Right cardiac atrium (tissue), 5 donors: ENCODE measurements at regions not wholly inside any gene's neighbourhood (a gene's known extent, or its start where the extent isn't known, plus 50 kb on each side); places are given as distances from the start of the nearest gene placed in this dataset.

ENCODE experiments used
- ATAC-seq, 2 donors: fragments of 200-7000 bp; cut with Tn5 transposase; one replicate each; pipeline versions ENCODE4 v1.8.0 to v1.9.1; 2020; ENCODE audit warnings: moderate library complexity in 2 of 2, mild to moderate bottlenecking in 1 of 2
- DNase-seq, 3 donors: peaks; one replicate each; pipeline ENCODE4 v3.0.0-alpha.2; 2020
- H3K27ac ChIP-seq: one replicate; pipeline ENCODE4 v1.5.1; 2013; ENCODE audit warnings: mild to moderate bottlenecking, low read length, control low read depth, moderate library complexity
- H3K27me3 ChIP-seq: one replicate; pipeline ENCODE4 v1.6.1; 2013; ENCODE audit not compliant: control insufficient read depth, insufficient read depth
- H3K4me1 ChIP-seq: one replicate; pipeline ENCODE4 v1.6.1; 2013; ENCODE audit warnings: low read length; ENCODE audit not compliant: control insufficient read depth, insufficient read depth
- H3K4me3 ChIP-seq: one replicate; pipeline ENCODE4 v1.5.1; 2013; ENCODE audit warnings: low read length, control low read depth
- H3K9me3 ChIP-seq: one replicate; pipeline ENCODE4 v1.6.1; 2013; ENCODE audit warnings: low read length; ENCODE audit not compliant: control insufficient read depth
- WGBS: extraction: QIAGEN DNeasy Blood & Tissue Kit; methylation state at CpG from one replicate; pipeline ENCODE4 v1.1.7; 2013; 5-methylcytosine and 5-hydroxymethylcytosine counted together
- intact Hi-C, 4 donors: fragments of 100-400 bp; cut with DNase I; formaldehyde crosslinking; loops; one replicate each; pipeline versions ENCODE4 v1.11.0 to v1.14.0; 2022 to 2023
- donor health status: healthy with polysubstance abuse.
- donor health status: DM: no; HTN: yes; CAD: no.
- donor health status: DM: no; HTN: no; CAD: no.
- donor health status: DM: no; HTN: yes; CAD: no; lungs with severe emphysema.
- donor health status: DM: yes; HTN: yes; CAD: no.

GRCh38 chrX:39645178-39645895 lies 452.4 kb downstream of the BCOR start:
- intact Hi-C loops = no loop called here
- Histone ChIP-seq H3K4me1 (peaks cover 1% of the 10 kb centered on the region), H3K9me3 (no peaks in the 10 kb centered on the region), H3K4me3 (no peak overlapping the region), H3K27ac (peak overlapping the region; percentile 83), H3K27me3 (no peaks in the 10 kb centered on the region)
- ATAC-seq (peak; percentile 67 to 68), DNase-seq (peak; percentile 80 to 94 (median 87))
- 41% methylated on average over 21 of the region's 21 CpGs for WGBS

GRCh38 chrX:39648548-39649254 lies 449.1 kb downstream of the BCOR start:
- WGBS = 70% methylated on average over 6 of the region's 6 CpGs
- ATAC-seq (no peak), DNase-seq (no peak)

GRCh38 chrX:39650768-39651347 lies 446.9 kb downstream of the BCOR start:
- H3K4me1 ChIP-seq = no peaks in the 10 kb centered on the region
- no peak overlapping the region for H3K27ac ChIP-seq
- DNase-seq (no peak), ATAC-seq (no peak)
- no peaks in the 10 kb centered on the region for H3K9me3 ChIP-seq
- no peak overlapping the region for H3K4me3 ChIP-seq
- WGBS = 75% methylated on average over 12 of the region's 12 CpGs
- intact Hi-C loops = no loop called here
- no peaks in the 10 kb centered on the region for H3K27me3 ChIP-seq

More at GRCh38 chrX:39648548-39649254, 449.1 kb downstream of the BCOR start:
- intact Hi-C loops = no loop called here
- no peaks in the 10 kb centered on the region for H3K4me1 ChIP-seq
- H3K9me3 ChIP-seq = no peaks in the 10 kb centered on the region
- no peak overlapping the region for H3K4me3 ChIP-seq
- no peaks in the 10 kb centered on the region for H3K27me3 ChIP-seq
- H3K27ac ChIP-seq = no peak overlapping the region

- Histone ChIP-seq H3K27me3 (no peaks in the 10 kb centered on the region), H3K27ac (no peak overlapping the region), H3K9me3 (no peaks in the 10 kb centered on the region), H3K4me1 (no peaks in the 10 kb centered on the region), H3K4me3 (no peak overlapping the region)
- intact Hi-C loops = no loop called here
- DNase-seq = peak in 1 of 3 donors; percentile 56
- peak; percentile 36 to 37 for ATAC-seq
- WGBS = 67% methylated on average over 5 of the region's 5 CpGs
Observed at GRCh38 chrX:39652336-39652735, 445.4 kb downstream of the BCOR start.

- intact Hi-C loops = no loop called here
Observed at GRCh38 chrX:39653691-39654090, 444.1 kb downstream of the BCOR start.

GRCh38 chrX:39654183-39654925 lies 443.4 kb downstream of the BCOR start:
- intact Hi-C loops = no loop called here
- Histone ChIP-seq H3K9me3 (no peaks in the 10 kb centered on the region), H3K27ac (no peak overlapping the region), H3K4me1 (no peaks in the 10 kb centered on the region), H3K27me3 (no peaks in the 10 kb centered on the region), H3K4me3 (no peak overlapping the region)
- 82% methylated on average over 16 of the region's 16 CpGs for WGBS
- no peak for ATAC-seq
- no peak for DNase-seq

More at GRCh38 chrX:39653691-39654090, 444.1 kb downstream of the BCOR start:
- 53% methylated on average over 10 of the region's 10 CpGs for whole genome bisulfite sequencing
- Histone ChIP-seq H3K27ac (no peak overlapping the region), H3K9me3 (no peaks in the 10 kb centered on the region), H3K4me3 (no peak overlapping the region), H3K4me1 (no peaks in the 10 kb centered on the region), H3K27me3 (no peaks in the 10 kb centered on the region)
- DNase-seq (no peak), ATAC-seq (no peak)

- Histone ChIP-seq H3K4me3 (no peak overlapping the region), H3K9me3 (no peaks in the 10 kb centered on the region), H3K27me3 (no peaks in the 10 kb centered on the region), H3K4me1 (no peaks in the 10 kb centered on the region), H3K27ac (no peak overlapping the region)
- DNase-seq (no peak), ATAC-seq (no peak)
- intact Hi-C loops = no loop called here
- 89% methylated on average over 3 of the region's 3 CpGs for WGBS
Observed at GRCh38 chrX:39654952-39655351, 442.8 kb downstream of the BCOR start.

GRCh38 chrX:39661116-39661907 lies 436.4 kb downstream of the BCOR start:
- no peaks in the 10 kb centered on the region for H3K4me1 ChIP-seq
- ATAC-seq (no peak), DNase-seq (no peak)
- intact Hi-C loops = no loop called here
- no peaks in the 10 kb centered on the region for H3K27me3 ChIP-seq
- no peak overlapping the region for H3K4me3 ChIP-seq
- WGBS = 72% methylated on average over 6 of the region's 6 CpGs
- no peaks in the 10 kb centered on the region for H3K9me3 ChIP-seq
- no peak overlapping the region for H3K27ac ChIP-seq

- ATAC-seq (no peak), DNase-seq (no peak)
- intact Hi-C loops = no loop called here
- Histone ChIP-seq H3K27ac (no peak overlapping the region), H3K4me1 (peaks cover 1% of the 10 kb centered on the region), H3K4me3 (no peak overlapping the region), H3K27me3 (no peaks in the 10 kb centered on the region), H3K9me3 (no peaks in the 10 kb centered on the region)
- WGBS = 87% methylated on average over 3 of the region's 3 CpGs
Observed at GRCh38 chrX:39665830-39666518, 431.8 kb downstream of the BCOR start.

- DNase-seq = no peak
- WGBS = 50% methylated on average over 2 of the region's 2 CpGs
Observed at GRCh38 chrX:39667191-39667590, 430.6 kb downstream of the BCOR start.

More at GRCh38 chrX:39667191-39667590, 430.6 kb downstream of the BCOR start:
- intact Hi-C loops = no loop called here
- ATAC-seq = peak in 1 of 2 donors; percentile 31
- no peaks in the 10 kb centered on the region for H3K27me3 ChIP-seq
- H3K27ac ChIP-seq = no peak overlapping the region
- peaks cover 1% of the 10 kb centered on the region for H3K4me1 ChIP-seq
- H3K9me3 ChIP-seq = no peaks in the 10 kb centered on the region
- H3K4me3 ChIP-seq = no peak overlapping the region
